ENCODE measurements at regions not wholly inside any gene's neighbourhood (a gene's known extent, or its start where the extent isn't known, plus 50 kb on each side); places are given as distances from the start of the nearest gene placed in this dataset.

DNA sequence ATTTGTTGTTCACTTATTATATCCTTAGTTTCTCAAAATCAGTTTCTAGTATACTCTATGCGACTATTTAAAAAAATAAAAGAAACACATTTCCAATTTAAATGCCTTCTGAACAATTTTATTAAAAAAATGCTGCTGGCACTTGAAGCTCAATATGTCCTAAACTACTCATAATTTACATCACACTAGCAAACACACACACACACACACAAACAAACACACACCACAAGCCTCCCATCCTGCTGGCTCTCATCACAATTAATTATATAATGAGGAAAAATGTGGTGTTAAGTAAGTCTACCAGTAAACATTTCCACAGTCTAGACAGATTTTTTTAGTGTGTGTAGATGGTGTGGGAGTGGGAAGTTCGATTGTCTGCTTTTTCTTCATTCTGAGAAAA is 350.3 kb downstream of the AASDHPPT start:
- H3K9me3 ChIP-seq (replicated peaks; ENCODE audit: control insufficient read depth, insufficient read depth, low read length): no peaks in the 10 kb centered on the region
- POLR2A ChIA-PET: no interaction called here
- no peak overlapping the region for H3K4me3 ChIP-seq (replicated peaks in 1 of 3; ENCODE audit: insufficient read depth in 1 of 3, low read depth in 1 of 3, low read length in 3 of 3)
- H2AFZ ChIP-seq (ENCODE audit: low read depth, low read length): no peak overlapping the region
- dilution Hi-C loops (cut with MboI; ENCODE audit: extremely low pct_ligation_motif_present, low sequenced_read_pairs) (no loop called here), intact Hi-C loops (cut with micrococcal nuclease) (no loop called here)
- CTCF ChIA-PET: no interaction called here
- H3K9me1 ChIP-seq (replicated peaks; ENCODE audit: control insufficient read depth, extremely low read depth, insufficient read depth, low read length): no peaks in the 10 kb centered on the region
- H3K36me3 ChIP-seq (ENCODE audit: control insufficient read depth in 2 of 2, extremely low read depth in 1 of 2, insufficient read depth in 2 of 2, low read length in 2 of 2): no peaks in the 10 kb centered on the region
- no peaks in the 10 kb centered on the region for H4K20me1 ChIP-seq (replicated peaks; ENCODE audit: control insufficient read depth, extremely low read depth, insufficient read depth, low read length)
- no peak for FAIRE-seq
- H3K27me3 ChIP-seq (ENCODE audit: control insufficient read depth in 2 of 2, insufficient read depth in 2 of 2, low read length in 2 of 2): no peaks in the 10 kb centered on the region
- no peaks in the 10 kb centered on the region for H3K4me1 ChIP-seq (ENCODE audit: control insufficient read depth, extremely low read depth, insufficient read depth, low read length)
- H3K79me2 ChIP-seq (ENCODE audit: control insufficient read depth, insufficient read depth, low read length): no peaks in the 10 kb centered on the region
- no peak for DNase-seq (ENCODE audit: low read depth, low spot score)
- BruUV-seq (replicated peaks): no TSS peak
- H3K9ac ChIP-seq (replicated peaks; ENCODE audit: extremely low read depth, insufficient read depth, low read length): no peak overlapping the region
- H3K4me2 ChIP-seq (ENCODE audit: insufficient read depth, low read length): no peak overlapping the region
- H3K27ac ChIP-seq (ENCODE audit: insufficient read depth, low read depth, low read length): no peak overlapping the region
- no peak for TF ChIP-seq MYC (IDR thresholded peaks at IDR 0.05; ENCODE audit: low read depth, low read length)
- no peak for TF ChIP-seq POLR2A (IDR thresholded peaks at IDR 0.05; ENCODE audit: low read depth, low read length)
- TF ChIP-seq, protein P1, sequence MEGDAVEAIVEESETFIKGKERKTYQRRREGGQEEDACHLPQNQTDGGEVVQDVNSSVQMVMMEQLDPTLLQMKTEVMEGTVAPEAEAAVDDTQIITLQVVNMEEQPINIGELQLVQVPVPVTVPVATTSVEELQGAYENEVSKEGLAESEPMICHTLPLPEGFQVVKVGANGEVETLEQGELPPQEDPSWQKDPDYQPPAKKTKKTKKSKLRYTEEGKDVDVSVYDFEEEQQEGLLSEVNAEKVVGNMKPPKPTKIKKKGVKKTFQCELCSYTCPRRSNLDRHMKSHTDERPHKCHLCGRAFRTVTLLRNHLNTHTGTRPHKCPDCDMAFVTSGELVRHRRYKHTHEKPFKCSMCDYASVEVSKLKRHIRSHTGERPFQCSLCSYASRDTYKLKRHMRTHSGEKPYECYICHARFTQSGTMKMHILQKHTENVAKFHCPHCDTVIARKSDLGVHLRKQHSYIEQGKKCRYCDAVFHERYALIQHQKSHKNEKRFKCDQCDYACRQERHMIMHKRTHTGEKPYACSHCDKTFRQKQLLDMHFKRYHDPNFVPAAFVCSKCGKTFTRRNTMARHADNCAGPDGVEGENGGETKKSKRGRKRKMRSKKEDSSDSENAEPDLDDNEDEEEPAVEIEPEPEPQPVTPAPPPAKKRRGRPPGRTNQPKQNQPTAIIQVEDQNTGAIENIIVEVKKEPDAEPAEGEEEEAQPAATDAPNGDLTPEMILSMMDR (IDR thresholded peaks at IDR 0.05; ENCODE audit: extremely low read depth in 1 of 2, insufficient read depth in 1 of 2, low read depth in 1 of 2, low read length in 2 of 2): no peak
- TF ChIP-seq POLR2AphosphoS5 (IDR thresholded peaks at IDR 0.05; ENCODE audit: insufficient read depth, low read depth, low read length): no peak
- no peak for TF ChIP-seq FOS (IDR thresholded peaks at IDR 0.05; ENCODE audit: borderline replicate concordance, insufficient read depth, low read length)
- TF ChIP-seq GATA2 (IDR thresholded peaks at IDR 0.05; ENCODE audit: insufficient read depth, insufficient read length, low read depth, low read length): no peak
- TF ChIP-seq JUN (IDR thresholded peaks at IDR 0.05; ENCODE audit: borderline replicate concordance, insufficient read depth, insufficient read length, low read depth): no peak
- no peak for TF ChIP-seq EZH2 (IDR thresholded peaks at IDR 0.05; ENCODE audit: borderline replicate concordance, low read depth, low read length, severe bottlenecking)
- TF ChIP-seq, protein P2, sequence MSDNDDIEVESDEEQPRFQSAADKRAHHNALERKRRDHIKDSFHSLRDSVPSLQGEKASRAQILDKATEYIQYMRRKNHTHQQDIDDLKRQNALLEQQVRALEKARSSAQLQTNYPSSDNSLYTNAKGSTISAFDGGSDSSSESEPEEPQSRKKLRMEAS (IDR thresholded peaks at IDR 0.05; ENCODE audit: insufficient read depth, insufficient read length): no peak

All from endothelial cell of umbilical vein (primary cell).